NCI-H187 (cell line): ENCODE measurements at regions not wholly inside any gene's neighbourhood (a gene's known extent, or its start where the extent isn't known, plus 50 kb on each side); places are given as distances from the start of the nearest gene placed in this dataset.
A peak's percentile ranks its signal among the peaks of the same experiment; 100 is the strongest.

Experiments used
- DNase-seq, 2 experiments: peaks; one replicate each; lab custom pipeline; 2025; lab: John Stamatoyannopoulos, UW

- no peak for DNase-seq
These were observed 506.0 kb upstream of the FMR1 start for GRCh38 chrX:147405764-147406163.

- no peak for DNase-seq
These were observed 508.7 kb upstream of the FMR1 start for GRCh38 chrX:147403040-147403439.

- DNase-seq = no peak
These were observed 533.0 kb upstream of the FMR1 start for GRCh38 chrX:147378767-147379166.

GRCh38 chrX:147377728-147378127 lies 534.0 kb upstream of the FMR1 start:
- DNase-seq = no peak

GRCh38 chrX:147376601-147377422 lies 534.9 kb upstream of the FMR1 start:
- peak; percentile 78 to 81 for DNase-seq

- no peak for DNase-seq
These were observed 546.8 kb upstream of the FMR1 start for GRCh38 chrX:147364896-147365295.

GRCh38 chrX:147351644-147352043 lies 537.1 kb upstream of the CXorf51A start:
- no peak for DNase-seq

- no peak for DNase-seq
These were observed 528.9 kb upstream of the CXorf51A start for GRCh38 chrX:147343467-147343866.

GRCh38 chrX:147342197-147342596 lies 527.7 kb upstream of the CXorf51A start:
- no peak for DNase-seq

- DNase-seq = no peak
These were observed 526.4 kb upstream of the CXorf51A start for GRCh38 chrX:147340947-147341346.

GRCh38 chrX:147333821-147334220 lies 519.3 kb upstream of the CXorf51A start:
- DNase-seq = no peak

- no peak for DNase-seq
These were observed 508.0 kb upstream of the CXorf51A start for GRCh38 chrX:147322496-147322895.

GRCh38 chrX:147315483-147315882 lies 500.9 kb upstream of the CXorf51A start:
- DNase-seq = no peak
